ENCODE measurements at regions not wholly inside any gene's neighbourhood (a gene's known extent, or its start where the extent isn't known, plus 50 kb on each side); places are given as distances from the start of the nearest gene placed in this dataset.
A peak's percentile ranks its signal among the peaks of the same experiment; 100 is the strongest.

- Histone ChIP-seq H3K36me3 (ENCODE audit: control insufficient read depth in 2 of 3, insufficient read depth in 3 of 3, low read length in 3 of 3) (no peaks in the 10 kb centered on the region), H3K4me3 (ENCODE audit: low read length in 3 of 3) (no peak overlapping the region), H3K4me1 (ENCODE audit: control insufficient read depth in 2 of 3, insufficient read depth in 2 of 3, low read depth in 1 of 3, low read length in 3 of 3) (no peaks in the 10 kb centered on the region), H3K27me3 (ENCODE audit: control insufficient read depth, insufficient read depth, low read length) (no peaks in the 10 kb centered on the region), H3K9me3 (ENCODE audit: control insufficient read depth in 2 of 3, insufficient read depth in 1 of 3, low read length in 3 of 3) (no peaks in the 10 kb centered on the region), H3K9ac (ENCODE audit: low read length in 3 of 3) (no peak overlapping the region), H3K27ac (ENCODE audit: low read depth in 2 of 2, low read length in 2 of 2) (no peak overlapping the region)
- no peak for TF ChIP-seq CTCF (IDR thresholded peaks at IDR 0.05; ENCODE audit: borderline replicate concordance, extremely low read depth, insufficient read depth)
- FAIRE-seq: no peak
- intact Hi-C loops (cut with DNase I): no loop called here
- DNase-seq: no peak
Measured at GRCh38 chr4:180766045-180766444, 1477.2 kb upstream of the TENM3 start.

GRCh38 chr4:180766944-180767729, 1476.1 kb upstream of the TENM3 start:
- Histone ChIP-seq H3K9ac (ENCODE audit: low read length in 3 of 3) (no peak overlapping the region), H3K4me3 (ENCODE audit: low read length in 3 of 3) (no peak overlapping the region), H3K27ac (ENCODE audit: low read depth in 2 of 2, low read length in 2 of 2) (no peak overlapping the region), H3K27me3 (ENCODE audit: control insufficient read depth, insufficient read depth, low read length) (no peaks in the 10 kb centered on the region), H3K4me1 (ENCODE audit: control insufficient read depth in 2 of 3, insufficient read depth in 2 of 3, low read depth in 1 of 3, low read length in 3 of 3) (no peaks in the 10 kb centered on the region), H3K9me3 (ENCODE audit: control insufficient read depth in 2 of 3, insufficient read depth in 1 of 3, low read length in 3 of 3) (no peaks in the 10 kb centered on the region), H3K36me3 (ENCODE audit: control insufficient read depth in 2 of 3, insufficient read depth in 3 of 3, low read length in 3 of 3) (no peaks in the 10 kb centered on the region)
- intact Hi-C loops (cut with DNase I): no loop called here
- no peak for FAIRE-seq
- DNase-seq: peak in 3 of 5 donors; percentile 48 to 66 (median 63)
- no peak for TF ChIP-seq CTCF (IDR thresholded peaks at IDR 0.05; ENCODE audit: borderline replicate concordance, extremely low read depth, insufficient read depth)

- FAIRE-seq: no peak
- no peaks in the 10 kb centered on the region for H3K36me3 ChIP-seq (ENCODE audit: control insufficient read depth in 2 of 3, insufficient read depth in 3 of 3, low read length in 3 of 3)
- H3K27ac ChIP-seq (ENCODE audit: low read depth in 2 of 2, low read length in 2 of 2): no peak overlapping the region
- no peak for TF ChIP-seq CTCF (IDR thresholded peaks at IDR 0.05; ENCODE audit: borderline replicate concordance, extremely low read depth, insufficient read depth)
- no peak for DNase-seq
- H3K4me3 ChIP-seq (ENCODE audit: low read length in 3 of 3): no peak overlapping the region
- H3K9ac ChIP-seq (ENCODE audit: low read length in 3 of 3): no peak overlapping the region
- H3K27me3 ChIP-seq (ENCODE audit: control insufficient read depth, insufficient read depth, low read length): no peaks in the 10 kb centered on the region
- intact Hi-C loops (cut with DNase I): no loop called here
- no peaks in the 10 kb centered on the region for H3K4me1 ChIP-seq (ENCODE audit: control insufficient read depth in 2 of 3, insufficient read depth in 2 of 3, low read depth in 1 of 3, low read length in 3 of 3)
- H3K9me3 ChIP-seq (ENCODE audit: control insufficient read depth in 2 of 3, insufficient read depth in 1 of 3, low read length in 3 of 3): no peaks in the 10 kb centered on the region
Measured at GRCh38 chr4:180768610-180769009, 1474.6 kb upstream of the TENM3 start.

Measured in kidney (tissue), 13 donors.